ENCODE measurements at regions not wholly inside any gene's neighbourhood (a gene's known extent, or its start where the extent isn't known, plus 50 kb on each side); places are given as distances from the start of the nearest gene placed in this dataset.
"Not testable (repeated sequence)": the region's sequence is repeated elsewhere in the genome, so short reads cannot be mapped to it uniquely, and the experiment has no call there.

GRCh38 chr21:8757399-8758093, 1763.8 kb upstream of the TPTE start:
- intact Hi-C loops (cut with DNase I); H3K4me3 ChIP-seq; H3K36me3 ChIP-seq; H3K9me3 ChIP-seq; H3K27me3 ChIP-seq; H3K27ac ChIP-seq; H3K4me1 ChIP-seq; DNase-seq (ENCODE audit: extremely low spot score in 2 of 2): not testable (repeated sequence)

GRCh38 chr21:8758921-8759367, 1762.4 kb upstream of the TPTE start:
- DNase-seq (ENCODE audit: extremely low spot score in 2 of 2): peak in 1 of 2 donors; percentile 96
- H3K27ac ChIP-seq; H3K4me1 ChIP-seq; H3K9me3 ChIP-seq; H3K36me3 ChIP-seq; H3K4me3 ChIP-seq; intact Hi-C loops (cut with DNase I); H3K27me3 ChIP-seq: not testable (repeated sequence)

GRCh38 chr21:8762241-8762640, 1759.1 kb upstream of the TPTE start:
- H3K4me1 ChIP-seq; intact Hi-C loops (cut with DNase I); H3K27me3 ChIP-seq; H3K27ac ChIP-seq; DNase-seq (ENCODE audit: extremely low spot score in 2 of 2); H3K36me3 ChIP-seq; H3K9me3 ChIP-seq; H3K4me3 ChIP-seq: not testable (repeated sequence)

GRCh38 chr21:8764416-8764815, 1757.0 kb upstream of the TPTE start:
- intact Hi-C loops (cut with DNase I); H3K27ac ChIP-seq; DNase-seq (ENCODE audit: extremely low spot score in 2 of 2); H3K27me3 ChIP-seq; H3K4me1 ChIP-seq; H3K9me3 ChIP-seq; H3K36me3 ChIP-seq; H3K4me3 ChIP-seq: not testable (repeated sequence)

- H3K27ac ChIP-seq; H3K27me3 ChIP-seq; H3K4me1 ChIP-seq; intact Hi-C loops (cut with DNase I); H3K4me3 ChIP-seq; H3K9me3 ChIP-seq; H3K36me3 ChIP-seq; DNase-seq (ENCODE audit: extremely low spot score in 2 of 2): not testable (repeated sequence)
Measured at GRCh38 chr21:8766142-8766541, 1755.2 kb upstream of the TPTE start.

GRCh38 chr21:8772910-8773514, 1748.4 kb upstream of the TPTE start:
- not testable (repeated sequence) for DNase-seq (ENCODE audit: extremely low spot score in 2 of 2)

GRCh38 chr21:8775591-8776215, 1745.7 kb upstream of the TPTE start:
- H3K4me1 ChIP-seq; intact Hi-C loops (cut with DNase I); H3K27me3 ChIP-seq; H3K9me3 ChIP-seq; H3K4me3 ChIP-seq; DNase-seq (ENCODE audit: extremely low spot score in 2 of 2); H3K36me3 ChIP-seq; H3K27ac ChIP-seq: not testable (repeated sequence)

More at GRCh38 chr21:8772910-8773514, 1748.4 kb upstream of the TPTE start:
- H3K36me3 ChIP-seq; H3K9me3 ChIP-seq; H3K4me3 ChIP-seq; H3K27me3 ChIP-seq; H3K27ac ChIP-seq; intact Hi-C loops (cut with DNase I); H3K4me1 ChIP-seq: not testable (repeated sequence)

- DNase-seq (ENCODE audit: extremely low spot score in 2 of 2); H3K27me3 ChIP-seq; intact Hi-C loops (cut with DNase I); H3K4me3 ChIP-seq; H3K4me1 ChIP-seq; H3K36me3 ChIP-seq; H3K27ac ChIP-seq; H3K9me3 ChIP-seq: not testable (repeated sequence)
Measured at GRCh38 chr21:8777260-8777659, 1744.1 kb upstream of the TPTE start.

- not testable (repeated sequence) for H3K4me1 ChIP-seq
Measured at GRCh38 chr21:8778323-8779085, 1742.9 kb upstream of the TPTE start.

GRCh38 chr21:8812840-8813239, 1708.5 kb upstream of the TPTE start:
- intact Hi-C loops (cut with DNase I); H3K4me1 ChIP-seq; H3K36me3 ChIP-seq; H3K4me3 ChIP-seq; H3K27me3 ChIP-seq; H3K27ac ChIP-seq; H3K9me3 ChIP-seq; DNase-seq (ENCODE audit: extremely low spot score in 2 of 2): not testable (repeated sequence)

More at GRCh38 chr21:8778323-8779085, 1742.9 kb upstream of the TPTE start:
- H3K27me3 ChIP-seq; H3K36me3 ChIP-seq; H3K27ac ChIP-seq; intact Hi-C loops (cut with DNase I); H3K9me3 ChIP-seq; H3K4me3 ChIP-seq: not testable (repeated sequence)
- DNase-seq (ENCODE audit: extremely low spot score in 2 of 2): peak in 1 of 2 donors; percentile 93

GRCh38 chr21:8834264-8834663, 1687.1 kb upstream of the TPTE start:
- intact Hi-C loops (cut with DNase I); H3K4me3 ChIP-seq; H3K36me3 ChIP-seq; H3K9me3 ChIP-seq; H3K27ac ChIP-seq; H3K4me1 ChIP-seq; H3K27me3 ChIP-seq: not testable (repeated sequence)
- DNase-seq (ENCODE audit: extremely low spot score in 2 of 2): peak in 1 of 2 donors; percentile 0
